GM12878 (cell line): ENCODE measurements at regions not wholly inside any gene's neighbourhood (a gene's known extent, or its start where the extent isn't known, plus 50 kb on each side); places are given as distances from the start of the nearest gene placed in this dataset.

Experiments
- ATAC-seq: fragments of 200-7000 bp; cut with Tn5 transposase; 3 replicates; pipeline ENCODE4 v1.9.1; 2020; ENCODE audit warnings: mild to moderate bottlenecking, moderate library complexity
- BruUV-seq: library from RNA; stranded (reverse); fragments of 400-500 nt; replicated peaks from 2 replicates; lab custom pipeline; 2021; lab: Mats Ljungman, UMichigan
- CTCF ChIA-PET: fragments of 300-600 bp; sonication (Branson Sonifier 250); formaldehyde crosslinking; extraction: SDS; loops from one replicate; lab custom pipeline; 2021; ENCODE audit warnings: inconsistent platforms; lab: Yijun Ruan, JAX
- POLR2A ChIA-PET: fragments of 350-600 bp; formaldehyde crosslinking; extraction: SDS; loops from one replicate; lab custom pipeline; 2021; ENCODE audit warnings: inconsistent platforms; lab: Charles Lee
- RAD21 ChIA-PET: fragments of 300-600 bp; sonication (Branson Sonifier 250); formaldehyde crosslinking; loops from one replicate; lab custom pipeline; 2023; ENCODE audit warnings: antibody characterized with exemption; ENCODE audit not compliant: unreplicated experiment; lab: Charles Lee
- SMC1A ChIA-PET: fragments of 300-600 bp; sonication (Branson Sonifier 250); formaldehyde crosslinking; loops from one replicate; lab custom pipeline; 2023; ENCODE audit not compliant: unreplicated experiment, uncharacterized antibody; lab: Charles Lee
- DNase-seq: peaks from one replicate; pipeline ENCODE4 v3.0.0-alpha.2; 2011; ENCODE audit warnings: low read depth, low spot score
- FAIRE-seq: peaks from 3 replicates; lab custom pipeline; 2011; peaks lifted over from hg19 to GRCh38; lab: Jason Lieb, UNC
- H2AFZ ChIP-seq: 2 replicates; pipeline ENCODE4 v1.6.0; 2011; ENCODE audit warnings: low read depth, low read length, control low read depth; ENCODE audit not compliant: control insufficient read depth
- H3K27ac ChIP-seq: 2 replicates; pipeline ENCODE4 v1.5.1; 2011; ENCODE audit warnings: control low read depth; ENCODE audit not compliant: control insufficient read depth, insufficient read depth
- H3K27me3 ChIP-seq, 2 experiments: replicated peaks in 1 of 2; 2 replicates each; pipeline versions ENCODE4 v1.6.0 to v1.6.1; 2011; ENCODE audit warnings: low read length in 1 of 2; ENCODE audit not compliant: control insufficient read depth in 2 of 2, insufficient read depth in 2 of 2
- H3K36me3 ChIP-seq, 2 experiments: 2 replicates each; pipeline ENCODE4 v1.5.1; 2011; ENCODE audit warnings: low read length in 1 of 2; ENCODE audit not compliant: control insufficient read depth in 2 of 2, insufficient read depth in 2 of 2
- H3K4me1 ChIP-seq: 2 replicates; pipeline ENCODE4 v1.6.1; 2011; ENCODE audit warnings: mild to moderate bottlenecking, low read length, moderate library complexity, mixed read lengths; ENCODE audit not compliant: control insufficient read depth, insufficient read depth
- H3K4me2 ChIP-seq: 2 replicates; pipeline ENCODE4 v1.6.0; 2011; ENCODE audit warnings: control low read depth; ENCODE audit not compliant: control insufficient read depth, insufficient read depth
- H3K4me3 ChIP-seq: fragments of 200-600 bp; sonication (generic); 2 replicates; pipeline ENCODE4 v1.5.1; 2016
- H3K79me2 ChIP-seq: 2 replicates; pipeline ENCODE4 v1.6.0; 2011; ENCODE audit warnings: low read length; ENCODE audit not compliant: control insufficient read depth, insufficient read depth
- H3K9ac ChIP-seq: 2 replicates; pipeline ENCODE4 v1.8.0; 2011; ENCODE audit warnings: low read length, control low read depth, mixed read lengths; ENCODE audit not compliant: control insufficient read depth, insufficient read depth
- H3K9me3 ChIP-seq: replicated peaks from 3 replicates; pipeline ENCODE4 v1.5.1; 2011; ENCODE audit warnings: mild to moderate bottlenecking, low read length; ENCODE audit not compliant: control insufficient read depth, insufficient read depth
- H4K20me1 ChIP-seq: 2 replicates; pipeline ENCODE4 v1.6.0; 2011; ENCODE audit not compliant: control insufficient read depth, insufficient read depth
- EZH2 ChIP-seq: IDR thresholded peaks from 2 replicates; pipeline ENCODE4 v1.6.1; 2012; ENCODE audit warnings: low read depth, mild to moderate bottlenecking, control low read depth, inconsistent platforms, low read length, borderline replicate concordance; ENCODE audit not compliant: control insufficient read depth
- POLR2A ChIP-seq: IDR thresholded peaks from 2 replicates; pipeline ENCODE4 v1.6.1; 2011; ENCODE audit warnings: low read depth, mild to moderate bottlenecking, low read length
- RELA ChIP-seq: fragments of 450-650 bp; IDR thresholded peaks from 2 replicates; pipeline ENCODE4 v1.8.0; 2014; ENCODE audit warnings: borderline replicate concordance; ENCODE audit not compliant: partially characterized antibody
- SMC3 ChIP-seq: IDR thresholded peaks from 2 replicates; pipeline ENCODE4 v1.6.1; 2011; ENCODE audit warnings: low read length, improper control_type of control experiment, borderline replicate concordance
- SREBF1 ChIP-seq: IDR thresholded peaks from 2 replicates; pipeline ENCODE4 v1.6.1; 2012; ENCODE audit warnings: mild to moderate bottlenecking, low read length
- TCF3 ChIP-seq: IDR thresholded peaks from 2 replicates; pipeline ENCODE4 v1.6.1; 2012; ENCODE audit warnings: low read depth, mild to moderate bottlenecking, low read length, borderline replicate concordance; ENCODE audit not compliant: insufficient read depth
- WGBS: methylation state at CpG from one replicate; pipeline ENCODE4 v1.1.6; 2016; ENCODE audit warnings: low lambda C conversion rate; ENCODE audit not compliant: insufficient replicate concordance, insufficient coverage; ENCODE audit errors: missing lambda C conversion rate; 5-methylcytosine and 5-hydroxymethylcytosine counted together
- in situ Hi-C: fragments of 300-500 bp; cut with MboI; formaldehyde crosslinking; loops from 9 replicates; pipeline ENCODE4 v1.14.3; 2018; ENCODE audit warnings: mixed read lengths
- intact Hi-C: fragments of 100-400 bp; cut with micrococcal nuclease; formaldehyde crosslinking; loops from one replicate; pipeline ENCODE4 v1.14.2; 2022; ENCODE audit not compliant: unreplicated experiment
- TF ChIP-seq, protein P1 (sequence below): fragments of 450-650 bp; IDR thresholded peaks from 2 replicates; pipeline ENCODE4 v1.6.1; 2017; ENCODE audit warnings: low read depth, mild to moderate bottlenecking, moderate library complexity
- TF ChIP-seq, protein P2 (sequence below): fragments of 450-650 bp; IDR thresholded peaks from 2 replicates; pipeline ENCODE4 v1.6.1; 2017; ENCODE audit warnings: antibody characterized with exemption, mild to moderate bottlenecking, moderate library complexity

DNA sequence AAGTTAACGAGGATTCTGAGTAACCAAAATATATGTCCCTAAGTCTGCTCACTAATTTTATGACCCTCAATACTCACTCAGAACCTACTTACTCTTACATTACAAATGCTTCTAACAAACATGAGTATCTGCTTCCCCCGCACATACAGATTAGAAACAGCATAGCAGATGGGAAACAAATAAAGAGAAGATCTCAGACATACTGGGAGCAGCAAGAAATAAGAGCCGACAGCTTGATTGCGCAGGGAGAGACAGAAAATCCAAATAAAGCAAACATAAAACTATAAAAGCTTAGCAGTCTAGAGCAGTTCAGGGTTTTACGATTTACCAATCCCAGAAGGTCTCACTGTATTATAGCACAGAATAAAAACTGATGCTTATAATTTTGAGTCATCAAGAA lies 89.1 kb upstream of the DBX1 start:
- H3K9ac ChIP-seq: no peak overlapping the region
- ATAC-seq (no peak), DNase-seq (no peak), FAIRE-seq (no peak)
- H2AFZ ChIP-seq: no peak overlapping the region
- POLR2A ChIA-PET: no interaction called here
- RAD21 ChIA-PET: interaction anchor here (0.8 kb wide), 1 partner anchor 121 kb away, joined by 4 read pairs; no protein-coding TSS in a partner anchor
- H3K4me1 ChIP-seq: no peaks in the 10 kb centered on the region
- intact Hi-C loops (no loop called here), in situ Hi-C loops (no loop called here)
- no peaks in the 10 kb centered on the region for H3K36me3 ChIP-seq
- H3K27me3 ChIP-seq: peaks cover 0 to 3% of the 10 kb centered on the region in 2 experiments; a peak in 2 of 4 replicates
- CTCF ChIA-PET: interaction anchor here (0.9 kb wide), 1 partner anchor 19 kb away, joined by 3 read pairs; no protein-coding TSS in a partner anchor
- H3K79me2 ChIP-seq: no peaks in the 10 kb centered on the region
- SMC1A ChIA-PET: no interaction called here
- no peak overlapping the region for H3K4me2 ChIP-seq
- no peak overlapping the region for H3K4me3 ChIP-seq
- BruUV-seq: no TSS peak
- H4K20me1 ChIP-seq: no peaks in the 10 kb centered on the region
- TF ChIP-seq, protein P1, sequence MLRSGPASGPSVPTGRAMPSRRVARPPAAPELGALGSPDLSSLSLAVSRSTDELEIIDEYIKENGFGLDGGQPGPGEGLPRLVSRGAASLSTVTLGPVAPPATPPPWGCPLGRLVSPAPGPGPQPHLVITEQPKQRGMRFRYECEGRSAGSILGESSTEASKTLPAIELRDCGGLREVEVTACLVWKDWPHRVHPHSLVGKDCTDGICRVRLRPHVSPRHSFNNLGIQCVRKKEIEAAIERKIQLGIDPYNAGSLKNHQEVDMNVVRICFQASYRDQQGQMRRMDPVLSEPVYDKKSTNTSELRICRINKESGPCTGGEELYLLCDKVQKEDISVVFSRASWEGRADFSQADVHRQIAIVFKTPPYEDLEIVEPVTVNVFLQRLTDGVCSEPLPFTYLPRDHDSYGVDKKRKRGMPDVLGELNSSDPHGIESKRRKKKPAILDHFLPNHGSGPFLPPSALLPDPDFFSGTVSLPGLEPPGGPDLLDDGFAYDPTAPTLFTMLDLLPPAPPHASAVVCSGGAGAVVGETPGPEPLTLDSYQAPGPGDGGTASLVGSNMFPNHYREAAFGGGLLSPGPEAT: no peak
- TF ChIP-seq TCF3 (no peak), RELA (no peak), POLR2A (no peak), SMC3 (no peak), EZH2 (no peak), SREBF1 (no peak)
- TF ChIP-seq, protein P2, sequence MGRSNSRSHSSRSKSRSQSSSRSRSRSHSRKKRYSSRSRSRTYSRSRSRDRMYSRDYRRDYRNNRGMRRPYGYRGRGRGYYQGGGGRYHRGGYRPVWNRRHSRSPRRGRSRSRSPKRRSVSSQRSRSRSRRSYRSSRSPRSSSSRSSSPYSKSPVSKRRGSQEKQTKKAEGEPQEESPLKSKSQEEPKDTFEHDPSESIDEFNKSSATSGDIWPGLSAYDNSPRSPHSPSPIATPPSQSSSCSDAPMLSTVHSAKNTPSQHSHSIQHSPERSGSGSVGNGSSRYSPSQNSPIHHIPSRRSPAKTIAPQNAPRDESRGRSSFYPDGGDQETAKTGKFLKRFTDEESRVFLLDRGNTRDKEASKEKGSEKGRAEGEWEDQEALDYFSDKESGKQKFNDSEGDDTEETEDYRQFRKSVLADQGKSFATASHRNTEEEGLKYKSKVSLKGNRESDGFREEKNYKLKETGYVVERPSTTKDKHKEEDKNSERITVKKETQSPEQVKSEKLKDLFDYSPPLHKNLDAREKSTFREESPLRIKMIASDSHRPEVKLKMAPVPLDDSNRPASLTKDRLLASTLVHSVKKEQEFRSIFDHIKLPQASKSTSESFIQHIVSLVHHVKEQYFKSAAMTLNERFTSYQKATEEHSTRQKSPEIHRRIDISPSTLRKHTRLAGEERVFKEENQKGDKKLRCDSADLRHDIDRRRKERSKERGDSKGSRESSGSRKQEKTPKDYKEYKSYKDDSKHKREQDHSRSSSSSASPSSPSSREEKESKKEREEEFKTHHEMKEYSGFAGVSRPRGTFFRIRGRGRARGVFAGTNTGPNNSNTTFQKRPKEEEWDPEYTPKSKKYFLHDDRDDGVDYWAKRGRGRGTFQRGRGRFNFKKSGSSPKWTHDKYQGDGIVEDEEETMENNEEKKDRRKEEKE: no peak
- H3K27ac ChIP-seq: no peak overlapping the region
- no peaks in the 10 kb centered on the region for H3K9me3 ChIP-seq
- WGBS: 39% methylated on average over 5 of the region's 5 CpGs
